Body of pancreas (tissue), 4 donors: ENCODE measurements at regions not wholly inside any gene's neighbourhood (a gene's known extent, or its start where the extent isn't known, plus 50 kb on each side); places are given as distances from the start of the nearest gene placed in this dataset.

Source experiments
- POLR2A ChIP-seq, 3 donors: fragments of 450-650 bp; IDR thresholded peaks; one replicate each; pipeline ENCODE4 v1.6.1; 2016; ENCODE audit warnings: antibody characterized with exemption in 3 of 3, mild to moderate bottlenecking in 2 of 3
- TF ChIP-seq, protein P1 (sequence below), 7 experiments: fragments of 450-650 bp in 4 of 7; fragments of 200-600 bp in 3 of 7; sonication (generic) in 3 of 7; IDR thresholded peaks; one replicate each; pipeline ENCODE4 v1.5.1; 2016 to 2019; ENCODE audit warnings: antibody characterized with exemption in 7 of 7

DNA sequence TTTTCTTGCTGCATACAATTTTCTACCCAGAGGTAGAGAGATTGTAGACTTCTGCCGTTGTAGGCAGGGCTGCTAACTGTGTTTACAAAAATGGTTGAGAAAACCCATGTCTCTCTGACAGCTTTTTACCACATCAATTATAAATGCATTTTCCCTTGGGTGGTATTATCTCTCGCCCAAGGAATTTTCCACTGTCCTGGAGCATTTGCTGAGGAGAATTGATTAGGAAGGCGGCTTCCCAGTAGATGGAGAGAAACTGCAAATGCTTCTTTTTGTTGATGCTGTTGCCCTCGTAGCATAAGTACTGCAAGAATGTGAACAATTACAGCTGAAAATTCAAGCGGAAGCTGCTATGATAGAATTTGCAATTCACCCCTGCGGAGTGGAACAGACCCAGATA, 1007.7 kb upstream of the KLHL29 start:
- TF ChIP-seq, protein P1, sequence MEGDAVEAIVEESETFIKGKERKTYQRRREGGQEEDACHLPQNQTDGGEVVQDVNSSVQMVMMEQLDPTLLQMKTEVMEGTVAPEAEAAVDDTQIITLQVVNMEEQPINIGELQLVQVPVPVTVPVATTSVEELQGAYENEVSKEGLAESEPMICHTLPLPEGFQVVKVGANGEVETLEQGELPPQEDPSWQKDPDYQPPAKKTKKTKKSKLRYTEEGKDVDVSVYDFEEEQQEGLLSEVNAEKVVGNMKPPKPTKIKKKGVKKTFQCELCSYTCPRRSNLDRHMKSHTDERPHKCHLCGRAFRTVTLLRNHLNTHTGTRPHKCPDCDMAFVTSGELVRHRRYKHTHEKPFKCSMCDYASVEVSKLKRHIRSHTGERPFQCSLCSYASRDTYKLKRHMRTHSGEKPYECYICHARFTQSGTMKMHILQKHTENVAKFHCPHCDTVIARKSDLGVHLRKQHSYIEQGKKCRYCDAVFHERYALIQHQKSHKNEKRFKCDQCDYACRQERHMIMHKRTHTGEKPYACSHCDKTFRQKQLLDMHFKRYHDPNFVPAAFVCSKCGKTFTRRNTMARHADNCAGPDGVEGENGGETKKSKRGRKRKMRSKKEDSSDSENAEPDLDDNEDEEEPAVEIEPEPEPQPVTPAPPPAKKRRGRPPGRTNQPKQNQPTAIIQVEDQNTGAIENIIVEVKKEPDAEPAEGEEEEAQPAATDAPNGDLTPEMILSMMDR (IDR thresholded peaks at IDR 0.05), result no peak
- TF ChIP-seq POLR2A (IDR thresholded peaks at IDR 0.05), result no peak
